ENCODE measurements at regions not wholly inside any gene's neighbourhood (a gene's known extent, or its start where the extent isn't known, plus 50 kb on each side); places are given as distances from the start of the nearest gene placed in this dataset.

- intact Hi-C loops (cut with DNase I) = no loop called here
Measured at GRCh38 chr14:22415605-22415959, 173.4 kb downstream of the DAD1 start.

DNA sequence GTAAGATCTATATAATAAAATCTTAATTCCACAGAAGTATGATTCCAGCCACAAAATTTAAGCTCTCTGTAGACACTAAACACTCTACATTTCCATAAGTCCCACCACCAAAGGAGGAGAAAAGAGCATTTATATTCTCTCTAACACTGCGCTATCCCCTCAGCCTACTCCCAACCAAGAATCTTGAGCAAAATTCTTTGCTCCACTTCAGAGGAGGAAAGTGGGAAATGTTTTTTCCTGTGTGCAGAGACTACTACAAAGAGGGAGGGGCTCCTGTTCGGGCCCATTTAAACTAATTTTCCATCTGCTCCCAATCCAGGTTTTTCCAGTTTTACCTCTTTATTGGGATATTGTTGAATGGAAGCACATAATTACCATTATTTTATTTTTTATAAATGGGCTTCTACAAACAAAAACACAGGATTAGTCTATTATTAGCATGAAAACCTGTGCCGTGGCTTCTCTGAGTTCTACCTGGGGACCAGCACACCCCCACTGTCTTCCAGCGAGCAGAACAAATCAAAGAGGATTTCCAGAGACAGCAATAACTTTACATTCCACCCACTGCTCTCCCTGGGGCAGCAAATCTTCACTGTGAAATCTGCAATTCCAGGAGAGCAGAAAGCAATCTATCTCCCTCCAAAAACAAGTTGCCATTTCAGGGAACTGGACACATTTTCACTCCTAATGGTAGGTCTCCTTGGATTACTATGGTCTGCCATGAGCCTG, 174.0 kb downstream of the DAD1 start:
- no peaks in the 10 kb centered on the region for H3K4me1 ChIP-seq (replicated peaks in 1 of 2)
- H3K27me3 ChIP-seq = no peaks in the 10 kb centered on the region
- no peaks in the 10 kb centered on the region for H3K36me3 ChIP-seq (replicated peaks in 1 of 2)
- intact Hi-C loops (cut with DNase I) = no loop called here
- WGBS, 4 donors = 82 to 87% (median 87%) methylated on average over 4 of the region's 4 CpGs
- H3K4me3 ChIP-seq = no peak overlapping the region
- no peaks in the 10 kb centered on the region for H3K9me3 ChIP-seq (replicated peaks in 1 of 3)
- no peak overlapping the region for H3K27ac ChIP-seq
- DNase-seq = no peak
- TF ChIP-seq CTCF (IDR thresholded peaks at IDR 0.05) = no peak
- no peak for TF ChIP-seq POLR2A (IDR thresholded peaks at IDR 0.05)

More at GRCh38 chr14:22415605-22415959, 173.4 kb downstream of the DAD1 start:
- H3K4me3 ChIP-seq = no peak overlapping the region
- H3K4me1 ChIP-seq (replicated peaks in 1 of 2) = no peaks in the 10 kb centered on the region
- no peak for DNase-seq
- no peaks in the 10 kb centered on the region for H3K27me3 ChIP-seq
- H3K27ac ChIP-seq = no peak overlapping the region
- 83 to 100% (median 96%) methylated on average over 1 of the region's 1 CpG for WGBS, 4 donors
- H3K36me3 ChIP-seq (replicated peaks in 1 of 2) = no peaks in the 10 kb centered on the region
- no peaks in the 10 kb centered on the region for H3K9me3 ChIP-seq (replicated peaks in 1 of 3)
- TF ChIP-seq CTCF (IDR thresholded peaks at IDR 0.05) (no peak), POLR2A (IDR thresholded peaks at IDR 0.05) (no peak)

- Histone ChIP-seq H3K36me3 (replicated peaks in 1 of 2) (no peaks in the 10 kb centered on the region), H3K27me3 (no peaks in the 10 kb centered on the region), H3K27ac (no peak overlapping the region), H3K9me3 (replicated peaks in 1 of 3) (no peaks in the 10 kb centered on the region), H3K4me1 (replicated peaks in 1 of 2) (no peaks in the 10 kb centered on the region), H3K4me3 (no peak overlapping the region)
- no peak for DNase-seq
- intact Hi-C loops (cut with DNase I) = no loop called here
- WGBS, 4 donors = 88 to 96% (median 93%) methylated on average over 5 of the region's 5 CpGs
- TF ChIP-seq CTCF (IDR thresholded peaks at IDR 0.05) = no peak
Measured at GRCh38 chr14:22412926-22413411, 176.1 kb downstream of the DAD1 start.

- TF ChIP-seq POLR2A (IDR thresholded peaks at IDR 0.05) = no peak
- TF ChIP-seq CTCF (IDR thresholded peaks at IDR 0.05) = no peak
- Histone ChIP-seq H3K9me3 (replicated peaks in 1 of 3) (no peaks in the 10 kb centered on the region), H3K27me3 (no peaks in the 10 kb centered on the region), H3K27ac (no peak overlapping the region), H3K4me3 (no peak overlapping the region), H3K4me1 (replicated peaks in 1 of 2) (no peaks in the 10 kb centered on the region), H3K36me3 (replicated peaks in 1 of 2) (no peaks in the 10 kb centered on the region)
- intact Hi-C loops (cut with DNase I) = no loop called here
- 85 to 93% (median 91%) methylated on average over 5 of the region's 5 CpGs for WGBS, 4 donors
- no peak for DNase-seq
Measured at GRCh38 chr14:22411398-22412055, 177.5 kb downstream of the DAD1 start.

Measured in adrenal gland (tissue), 9 donors.